OCI-LY1 (cell line): ENCODE measurements at regions not wholly inside any gene's neighbourhood (a gene's known extent, or its start where the extent isn't known, plus 50 kb on each side); places are given as distances from the start of the nearest gene placed in this dataset.

Source experiments
- CTCF ChIP-seq: fragments of 200-600 bp; sonication (generic), shearing (Covaris generic); IDR thresholded peaks from 2 replicates; pipeline ENCODE4 v1.5.1; 2017; ENCODE audit warnings: mild to moderate bottlenecking, antibody characterized with exemption, low read length, moderate library complexity, mixed read lengths
- EZH2 ChIP-seq: fragments of 200-600 bp; sonication (generic), shearing (Covaris generic); IDR thresholded peaks from 2 replicates; pipeline ENCODE4 v1.8.0; 2017; ENCODE audit warnings: borderline replicate concordance, mixed run types, mild to moderate bottlenecking, antibody characterized with exemption, low read length, moderate library complexity, mixed read lengths

DNA sequence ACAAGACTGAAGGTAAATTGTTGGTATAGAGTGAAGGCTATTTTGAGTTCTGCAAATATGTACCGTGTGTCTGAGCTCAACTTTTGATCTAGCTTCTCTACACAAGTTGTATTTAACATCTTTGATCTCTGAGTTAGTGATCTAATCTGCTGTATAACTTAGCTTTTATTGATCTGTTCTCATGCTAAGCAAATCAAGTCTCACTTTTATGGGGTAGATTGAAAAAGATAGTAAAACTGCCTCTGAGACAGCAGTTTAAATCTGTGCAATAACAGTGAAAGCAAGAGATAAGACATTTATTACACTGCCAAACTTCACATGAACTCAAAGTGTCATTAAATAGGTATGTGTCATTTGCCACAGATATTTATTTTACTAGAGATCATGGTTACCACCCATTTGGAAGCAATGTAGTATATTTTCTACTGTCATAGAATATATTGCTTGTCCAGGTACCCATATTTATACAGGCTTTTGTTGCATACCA, 477.3 kb downstream of the ISL1 start:
- TF ChIP-seq EZH2 (no peak), CTCF (no peak)
